ENCODE measurements at regions not wholly inside any gene's neighbourhood (a gene's known extent, or its start where the extent isn't known, plus 50 kb on each side); places are given as distances from the start of the nearest gene placed in this dataset.

GRCh38 chr9:90444609-90445204, 197.9 kb downstream of the DIRAS2 start:
- no peak overlapping the region for H3K4me3 ChIP-seq (replicated peaks in 1 of 2; ENCODE audit: low read depth in 1 of 2, low read length in 2 of 2)
- H3K27ac ChIP-seq (ENCODE audit: low read depth, low read length), result no peak overlapping the region
- H3K9me3 ChIP-seq (ENCODE audit: control insufficient read depth in 1 of 2, insufficient read depth in 1 of 2, low read depth in 1 of 2, low read length in 2 of 2), result no peaks in the 10 kb centered on the region
- no peak for ATAC-seq
- ChIA-PET CTCF (no interaction called here), RAD21 (ENCODE audit: low non-redundant PET in 1 of 2, low total read pairs in 2 of 2, uncharacterized antibody in 2 of 2, unreplicated experiment in 2 of 2) (interaction anchor here in 1 of 2 experiments (0.6 kb wide), 1 partner anchor 45 kb away, joined by 4 read pairs; no protein-coding TSS in a partner anchor), POLR2A (no interaction called here)
- H2AFZ ChIP-seq (ENCODE audit: low read depth, low read length, poor library complexity, severe bottlenecking), result no peak overlapping the region
- no TSS peak for BruUV-seq (replicated peaks)
- H3K4me2 ChIP-seq (ENCODE audit: low read length), result no peak overlapping the region
- H4K20me1 ChIP-seq (ENCODE audit: insufficient read depth), result no peaks in the 10 kb centered on the region
- intact Hi-C loops (cut with micrococcal nuclease), result no loop called here
- no peaks in the 10 kb centered on the region for H3K36me3 ChIP-seq (ENCODE audit: control insufficient read depth in 1 of 2, insufficient read depth in 2 of 2, low read length in 2 of 2)
- no peak for DNase-seq (ENCODE audit: low read depth, low spot score)
- H3K27me3 ChIP-seq (ENCODE audit: insufficient read depth, low read length), result peaks cover 31% of the 10 kb centered on the region; the same call in 1 of the 2 replicates
- no peaks in the 10 kb centered on the region for H3K9me2 ChIP-seq (ENCODE audit: insufficient read depth)
- no peaks in the 10 kb centered on the region for H3K4me1 ChIP-seq (ENCODE audit: control insufficient read depth in 1 of 2, insufficient read depth in 2 of 2, low read length in 2 of 2)
- no peak for TF ChIP-seq ZBTB33 (IDR thresholded peaks at IDR 0.05; ENCODE audit: extremely low read depth, insufficient replicate concordance, low read length)
- no peak for TF ChIP-seq POLR2AphosphoS5 (IDR thresholded peaks at IDR 0.05; ENCODE audit: low read depth, low read length)
- TF ChIP-seq FOSL1 (IDR thresholded peaks at IDR 0.05; ENCODE audit: low read depth), result no peak
- no peak for TF ChIP-seq REST (IDR thresholded peaks at IDR 0.05; ENCODE audit: low read depth)
- TF ChIP-seq ELF1 (IDR thresholded peaks at IDR 0.05; ENCODE audit: borderline replicate concordance, low read depth), result no peak
- TF ChIP-seq CTCF (IDR thresholded peaks at IDR 0.05 in 2 of 3, conservative IDR thresholded peaks at IDR 0.05 in 1 of 3; ENCODE audit: borderline replicate concordance in 1 of 3, insufficient read depth in 1 of 3, low read depth in 2 of 3, low read length in 2 of 3), result no peak
- no peak for TF ChIP-seq EZH2phosphoT487 (IDR thresholded peaks at IDR 0.05; ENCODE audit: borderline replicate concordance)
- TF ChIP-seq RAD21 (IDR thresholded peaks at IDR 0.05; ENCODE audit: low read depth), result no peak
- no peak for TF ChIP-seq ZFX (IDR thresholded peaks at IDR 0.05)
- no peak overlapping the region for H3K9ac ChIP-seq (ENCODE audit: low read length)
- H3K79me2 ChIP-seq (ENCODE audit: insufficient read depth, low read length), result no peaks in the 10 kb centered on the region
